ENCODE measurements at regions not wholly inside any gene's neighbourhood (a gene's known extent, or its start where the extent isn't known, plus 50 kb on each side); places are given as distances from the start of the nearest gene placed in this dataset.
"Not testable (repeated sequence)": the region's sequence is repeated elsewhere in the genome, so short reads cannot be mapped to it uniquely, and the experiment has no call there.

DNA sequence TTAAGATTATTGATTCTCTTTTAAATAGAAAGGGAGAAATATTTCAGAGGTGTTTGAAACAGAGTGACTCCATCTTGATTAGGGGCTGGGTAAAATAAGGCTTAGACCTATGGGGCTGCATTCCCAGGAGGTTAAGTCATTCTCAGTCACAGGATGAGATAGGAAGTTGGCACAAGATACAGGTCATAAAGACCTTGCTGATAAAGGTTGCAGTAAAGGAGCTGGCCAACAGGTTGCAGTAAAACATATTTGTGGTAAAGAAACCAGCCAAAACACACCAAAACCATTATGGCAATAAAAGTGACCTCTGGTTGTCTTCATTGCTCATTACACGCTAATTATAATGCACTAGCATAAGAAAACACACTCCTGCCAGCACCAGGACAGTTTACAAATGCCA lies 165.0 kb downstream of the SPIN4 start (continued):
- TF ChIP-seq RXRA (IDR thresholded peaks at IDR 0.05) (no peak), HNF4A (conservative IDR thresholded peaks at IDR 0.05) (no peak)

GRCh38 chrX:63179852-63180251 lies 171.3 kb downstream of the SPIN4 start:
- not testable (repeated sequence) for H3K9ac ChIP-seq (ENCODE audit: low read depth in 1 of 2, low read length in 2 of 2)
- WGBS: no CpG with 5 or more reads among the region's 3 CpGs

DNA sequence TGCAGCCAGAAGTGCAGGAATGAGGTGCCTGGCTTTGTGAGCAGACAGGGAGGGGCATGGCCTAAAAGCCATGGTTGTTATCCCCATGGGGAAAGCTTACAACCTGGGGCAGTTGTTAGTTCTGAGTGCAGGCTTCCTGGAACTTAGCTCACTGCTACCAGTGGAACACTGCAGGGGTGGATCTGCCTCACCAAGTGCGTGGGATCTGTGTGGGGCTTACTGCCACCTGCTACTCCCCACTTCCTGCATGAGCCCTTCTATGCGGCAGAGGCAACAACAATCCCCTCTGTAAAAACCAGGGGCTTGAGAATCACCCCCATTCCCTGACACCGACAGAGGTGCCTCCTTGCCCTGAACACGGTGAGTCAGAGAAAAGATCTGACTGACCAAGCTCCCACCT lies 174.6 kb downstream of the SPIN4 start:
- H3K27ac ChIP-seq (ENCODE audit: low read depth in 1 of 2, low read length in 2 of 2); H3K4me1 ChIP-seq (ENCODE audit: control insufficient read depth in 4 of 4, insufficient read depth in 4 of 4, low read length in 3 of 4); H3K4me3 ChIP-seq (ENCODE audit: low read depth in 1 of 3, low read length in 3 of 3); DNase-seq (ENCODE audit: low spot score); H3K9ac ChIP-seq (ENCODE audit: low read depth in 1 of 2, low read length in 2 of 2); H3K27me3 ChIP-seq (ENCODE audit: control insufficient read depth in 4 of 4, insufficient read depth in 4 of 4, low read length in 3 of 4); H3K9me3 ChIP-seq (ENCODE audit: control insufficient read depth in 4 of 4, low read length in 3 of 4); H3K36me3 ChIP-seq (ENCODE audit: control insufficient read depth in 4 of 4, insufficient read depth in 3 of 4, low read depth in 1 of 4, low read length in 3 of 4): not testable (repeated sequence)
- no CpG with 5 or more reads among the region's 4 CpGs for WGBS

More at GRCh38 chrX:63179852-63180251, 171.3 kb downstream of the SPIN4 start:
- H3K4me3 ChIP-seq (ENCODE audit: low read depth in 1 of 3, low read length in 3 of 3); H3K4me1 ChIP-seq (ENCODE audit: control insufficient read depth in 4 of 4, insufficient read depth in 4 of 4, low read length in 3 of 4); H3K27me3 ChIP-seq (ENCODE audit: control insufficient read depth in 4 of 4, insufficient read depth in 4 of 4, low read length in 3 of 4); H3K36me3 ChIP-seq (ENCODE audit: control insufficient read depth in 4 of 4, insufficient read depth in 3 of 4, low read depth in 1 of 4, low read length in 3 of 4); H3K27ac ChIP-seq (ENCODE audit: low read depth in 1 of 2, low read length in 2 of 2); H3K9me3 ChIP-seq (ENCODE audit: control insufficient read depth in 4 of 4, low read length in 3 of 4); DNase-seq (ENCODE audit: low spot score): not testable (repeated sequence)

- H3K4me1 ChIP-seq (ENCODE audit: control insufficient read depth in 4 of 4, insufficient read depth in 4 of 4, low read length in 3 of 4); DNase-seq (ENCODE audit: low spot score); H3K9me3 ChIP-seq (ENCODE audit: control insufficient read depth in 4 of 4, low read length in 3 of 4); H3K27ac ChIP-seq (ENCODE audit: low read depth in 1 of 2, low read length in 2 of 2); H3K9ac ChIP-seq (ENCODE audit: low read depth in 1 of 2, low read length in 2 of 2); H3K4me3 ChIP-seq (ENCODE audit: low read depth in 1 of 3, low read length in 3 of 3); H3K36me3 ChIP-seq (ENCODE audit: control insufficient read depth in 4 of 4, insufficient read depth in 3 of 4, low read depth in 1 of 4, low read length in 3 of 4); H3K27me3 ChIP-seq (ENCODE audit: control insufficient read depth in 4 of 4, insufficient read depth in 4 of 4, low read length in 3 of 4): not testable (repeated sequence)
- no CpG with 5 or more reads among the region's 8 CpGs for WGBS
Observed at GRCh38 chrX:63173841-63174718, 177.1 kb downstream of the SPIN4 start.

DNA sequence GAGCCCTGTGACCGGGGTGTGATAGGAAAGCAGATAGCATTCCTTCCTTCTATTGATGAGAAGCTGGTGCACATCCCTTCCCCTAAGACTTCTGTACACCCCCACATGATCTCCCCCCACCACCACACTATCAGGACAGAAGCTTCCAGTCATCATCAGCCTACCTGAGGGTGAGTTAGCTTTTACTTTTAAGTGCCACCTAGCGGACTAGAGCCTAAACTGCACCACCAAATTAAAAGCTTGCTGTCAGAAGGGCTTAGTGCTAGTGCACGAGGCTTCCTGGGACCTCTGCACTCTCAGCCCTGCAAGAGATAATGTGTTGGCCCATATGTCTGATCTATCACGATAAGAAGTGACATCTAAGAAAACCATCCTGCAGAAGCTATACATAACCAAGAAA lies 181.7 kb downstream of the SPIN4 start:
- not testable (repeated sequence) for DNase-seq (ENCODE audit: low spot score); H3K27ac ChIP-seq (ENCODE audit: low read depth in 1 of 2, low read length in 2 of 2); H3K9me3 ChIP-seq (ENCODE audit: control insufficient read depth in 4 of 4, low read length in 3 of 4); H3K4me3 ChIP-seq (ENCODE audit: low read depth in 1 of 3, low read length in 3 of 3); H3K27me3 ChIP-seq (ENCODE audit: control insufficient read depth in 4 of 4, insufficient read depth in 4 of 4, low read length in 3 of 4); H3K9ac ChIP-seq (ENCODE audit: low read depth in 1 of 2, low read length in 2 of 2); H3K36me3 ChIP-seq (ENCODE audit: control insufficient read depth in 4 of 4, insufficient read depth in 3 of 4, low read depth in 1 of 4, low read length in 3 of 4); H3K4me1 ChIP-seq (ENCODE audit: control insufficient read depth in 4 of 4, insufficient read depth in 4 of 4, low read length in 3 of 4)
- WGBS: no CpG with 5 or more reads among the region's 4 CpGs

GRCh38 chrX:63168949-63169348 lies 182.2 kb downstream of the SPIN4 start:
- H3K27me3 ChIP-seq (ENCODE audit: control insufficient read depth in 4 of 4, insufficient read depth in 4 of 4, low read length in 3 of 4); H3K27ac ChIP-seq (ENCODE audit: low read depth in 1 of 2, low read length in 2 of 2); H3K9me3 ChIP-seq (ENCODE audit: control insufficient read depth in 4 of 4, low read length in 3 of 4); H3K4me3 ChIP-seq (ENCODE audit: low read depth in 1 of 3, low read length in 3 of 3); H3K9ac ChIP-seq (ENCODE audit: low read depth in 1 of 2, low read length in 2 of 2); H3K4me1 ChIP-seq (ENCODE audit: control insufficient read depth in 4 of 4, insufficient read depth in 4 of 4, low read length in 3 of 4); H3K36me3 ChIP-seq (ENCODE audit: control insufficient read depth in 4 of 4, insufficient read depth in 3 of 4, low read depth in 1 of 4, low read length in 3 of 4); DNase-seq (ENCODE audit: low spot score): not testable (repeated sequence)
- no CpG with 5 or more reads among the region's 1 CpG for WGBS

DNA sequence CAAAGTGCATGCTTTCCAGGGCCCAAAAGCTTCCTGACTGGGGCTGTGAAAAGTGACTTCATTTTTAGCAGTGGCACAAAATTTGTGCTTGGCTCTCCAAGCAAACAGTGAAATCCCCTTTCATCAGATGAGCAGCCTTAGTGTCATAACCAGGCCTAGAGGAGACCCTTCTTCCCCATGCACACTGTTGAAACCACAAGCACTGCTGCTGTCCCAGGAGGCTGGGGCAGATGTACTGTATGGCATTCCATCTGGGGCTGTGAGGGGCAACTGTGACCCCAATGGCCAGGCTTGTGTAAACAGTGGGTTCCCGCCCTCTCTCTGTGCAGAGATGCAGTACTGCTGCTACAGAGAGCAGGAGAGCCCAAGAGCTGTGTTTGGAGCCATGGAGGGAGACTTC lies 184.1 kb downstream of the SPIN4 start:
- H3K9me3 ChIP-seq (ENCODE audit: control insufficient read depth in 4 of 4, low read length in 3 of 4); H3K4me3 ChIP-seq (ENCODE audit: low read depth in 1 of 3, low read length in 3 of 3); H3K27ac ChIP-seq (ENCODE audit: low read depth in 1 of 2, low read length in 2 of 2); H3K9ac ChIP-seq (ENCODE audit: low read depth in 1 of 2, low read length in 2 of 2); DNase-seq (ENCODE audit: low spot score); H3K36me3 ChIP-seq (ENCODE audit: control insufficient read depth in 4 of 4, insufficient read depth in 3 of 4, low read depth in 1 of 4, low read length in 3 of 4); H3K27me3 ChIP-seq (ENCODE audit: control insufficient read depth in 4 of 4, insufficient read depth in 4 of 4, low read length in 3 of 4); H3K4me1 ChIP-seq (ENCODE audit: control insufficient read depth in 4 of 4, insufficient read depth in 4 of 4, low read length in 3 of 4): not testable (repeated sequence)
- WGBS: no CpG with 5 or more reads among the region's 1 CpG

DNA sequence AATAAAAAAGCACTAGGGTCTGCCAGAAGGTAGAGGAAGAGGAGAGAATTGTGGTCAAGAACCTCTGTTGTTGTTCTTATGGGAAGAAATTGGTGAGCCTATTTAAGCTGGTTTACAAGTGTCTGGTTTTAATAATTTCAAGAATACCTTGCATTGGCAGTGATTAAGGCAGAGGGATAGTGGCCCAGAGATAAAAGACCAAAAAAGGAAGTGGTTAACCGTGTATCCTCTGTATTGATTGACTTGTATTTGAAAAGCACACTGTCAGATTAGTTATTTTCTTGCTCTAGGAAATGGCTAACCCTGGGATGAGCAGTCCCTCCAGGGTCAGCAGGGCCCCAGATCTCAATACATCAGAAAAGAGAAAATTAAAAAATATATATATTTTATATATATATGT lies 190.1 kb downstream of the SPIN4 start:
- not testable (repeated sequence) for H3K9ac ChIP-seq (ENCODE audit: low read depth in 1 of 2, low read length in 2 of 2); H3K27ac ChIP-seq (ENCODE audit: low read depth in 1 of 2, low read length in 2 of 2); H3K4me1 ChIP-seq (ENCODE audit: control insufficient read depth in 4 of 4, insufficient read depth in 4 of 4, low read length in 3 of 4); H3K4me3 ChIP-seq (ENCODE audit: low read depth in 1 of 3, low read length in 3 of 3); H3K9me3 ChIP-seq (ENCODE audit: control insufficient read depth in 4 of 4, low read length in 3 of 4); H3K36me3 ChIP-seq (ENCODE audit: control insufficient read depth in 4 of 4, insufficient read depth in 3 of 4, low read depth in 1 of 4, low read length in 3 of 4); H3K27me3 ChIP-seq (ENCODE audit: control insufficient read depth in 4 of 4, insufficient read depth in 4 of 4, low read length in 3 of 4); DNase-seq (ENCODE audit: low spot score)
- no CpG with 5 or more reads among the region's 1 CpG for WGBS

DNA sequence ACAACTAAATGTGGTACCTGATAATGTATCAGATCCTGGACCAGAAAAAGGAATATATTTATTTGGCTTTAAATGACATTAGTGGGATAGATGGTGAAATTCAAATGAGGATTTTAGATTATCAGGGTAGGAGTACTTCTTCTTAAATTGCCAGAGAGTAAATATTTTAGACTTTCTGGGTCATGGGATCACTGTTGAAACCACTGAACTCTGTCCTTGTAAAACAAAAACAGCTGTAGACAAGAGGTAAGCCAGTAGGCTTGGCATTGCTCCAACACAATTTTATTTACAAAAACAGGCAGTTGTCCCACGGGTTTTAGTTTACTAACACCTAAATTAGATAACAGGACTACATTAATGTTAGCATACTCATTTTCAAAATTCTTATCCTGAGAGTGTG lies 190.8 kb downstream of the SPIN4 start:
- H3K27ac ChIP-seq (ENCODE audit: low read depth in 1 of 2, low read length in 2 of 2); H3K27me3 ChIP-seq (ENCODE audit: control insufficient read depth in 4 of 4, insufficient read depth in 4 of 4, low read length in 3 of 4); H3K4me3 ChIP-seq (ENCODE audit: low read depth in 1 of 3, low read length in 3 of 3); H3K4me1 ChIP-seq (ENCODE audit: control insufficient read depth in 4 of 4, insufficient read depth in 4 of 4, low read length in 3 of 4); H3K9me3 ChIP-seq (ENCODE audit: control insufficient read depth in 4 of 4, low read length in 3 of 4); H3K36me3 ChIP-seq (ENCODE audit: control insufficient read depth in 4 of 4, insufficient read depth in 3 of 4, low read depth in 1 of 4, low read length in 3 of 4); DNase-seq (ENCODE audit: low spot score); H3K9ac ChIP-seq (ENCODE audit: low read depth in 1 of 2, low read length in 2 of 2): not testable (repeated sequence)
- no CpG with 5 or more reads among the region's 1 CpG for WGBS
